Parathyroid adenoma (tissue), 2 donors: ENCODE measurements at regions not wholly inside any gene's neighbourhood (a gene's known extent, or its start where the extent isn't known, plus 50 kb on each side); places are given as distances from the start of the nearest gene placed in this dataset.

Experiments used
- H2AFZ ChIP-seq: fragments of 300-600 bp; sonication (generic); one replicate; pipeline ENCODE4 v1.7.0; 2017; ENCODE audit warnings: antibody characterized with exemption, mild to moderate bottlenecking
- H3K27ac ChIP-seq: fragments of 300-600 bp; sonication (generic); one replicate; pipeline ENCODE4 v1.7.0; 2017
- H3K27me3 ChIP-seq: fragments of 300-600 bp; sonication (generic); one replicate; pipeline ENCODE4 v1.7.0; 2017; ENCODE audit warnings: low read length; ENCODE audit not compliant: control insufficient read depth, insufficient read depth
- H3K36me3 ChIP-seq: fragments of 300-600 bp; sonication (generic); one replicate; pipeline ENCODE4 v1.7.0; 2017; ENCODE audit warnings: low read length; ENCODE audit not compliant: control insufficient read depth, insufficient read depth
- H3K4me1 ChIP-seq: fragments of 300-600 bp; sonication (generic); one replicate; pipeline ENCODE4 v1.7.0; 2017; ENCODE audit warnings: control low read depth
- H3K4me2 ChIP-seq: fragments of 300-600 bp; sonication (generic); one replicate; pipeline ENCODE4 v1.7.0; 2017; ENCODE audit warnings: low read length
- H3K4me3 ChIP-seq: fragments of 300-600 bp; sonication (generic); one replicate; pipeline ENCODE4 v1.7.0; 2017; ENCODE audit warnings: low read depth, low read length
- H3K79me2 ChIP-seq: fragments of 300-600 bp; sonication (generic); one replicate; pipeline ENCODE4 v1.7.0; 2017; ENCODE audit warnings: control low read depth
- H3K9ac ChIP-seq: fragments of 300-600 bp; sonication (generic); one replicate; pipeline ENCODE4 v1.7.0; 2017; ENCODE audit warnings: mild to moderate bottlenecking
- H3K9me3 ChIP-seq: fragments of 300-600 bp; sonication (generic); one replicate; pipeline ENCODE4 v1.7.0; 2017; ENCODE audit warnings: low read length; ENCODE audit not compliant: control insufficient read depth
- CTCF ChIP-seq: fragments of 300-600 bp; sonication (generic); IDR thresholded peaks from one replicate; pipeline ENCODE4 v1.7.0; 2017; ENCODE audit warnings: antibody characterized with exemption, mild to moderate bottlenecking
- donor health status: primary hyperparathyroidism.

- no peak for TF ChIP-seq CTCF
- Histone ChIP-seq H2AFZ (no peak overlapping the region), H3K27me3 (no peaks in the 10 kb centered on the region), H3K36me3 (no peaks in the 10 kb centered on the region), H3K27ac (no peak overlapping the region), H3K4me2 (no peak overlapping the region), H3K9me3 (no peaks in the 10 kb centered on the region), H3K9ac (no peak overlapping the region), H3K79me2 (no peaks in the 10 kb centered on the region), H3K4me3 (no peak overlapping the region), H3K4me1 (no peaks in the 10 kb centered on the region)
These were observed 156.4 kb upstream of the SMIM23 start for GRCh38 chr5:171629221-171629620.

GRCh38 chr5:171629628-171630349 lies 155.8 kb upstream of the SMIM23 start:
- Histone ChIP-seq H3K36me3 (no peaks in the 10 kb centered on the region), H3K4me1 (no peaks in the 10 kb centered on the region), H2AFZ (peak overlapping the region; percentile 5), H3K27me3 (no peaks in the 10 kb centered on the region), H3K27ac (no peak overlapping the region), H3K9me3 (no peaks in the 10 kb centered on the region), H3K79me2 (no peaks in the 10 kb centered on the region), H3K9ac (no peak overlapping the region), H3K4me2 (no peak overlapping the region), H3K4me3 (no peak overlapping the region)
- peak; percentile 25 for TF ChIP-seq CTCF

- no peak overlapping the region for H3K9ac ChIP-seq
These were observed 155.1 kb upstream of the SMIM23 start for GRCh38 chr5:171630350-171631065.

GRCh38 chr5:171632616-171633015 lies 153.0 kb upstream of the SMIM23 start:
- no peaks in the 10 kb centered on the region for H3K27me3 ChIP-seq
- H3K9ac ChIP-seq: no peak overlapping the region
- no peak for TF ChIP-seq CTCF

More at GRCh38 chr5:171630350-171631065, 155.1 kb upstream of the SMIM23 start:
- TF ChIP-seq CTCF: no peak
- Histone ChIP-seq H3K79me2 (no peaks in the 10 kb centered on the region), H3K4me3 (no peak overlapping the region), H3K36me3 (no peaks in the 10 kb centered on the region), H3K4me1 (no peaks in the 10 kb centered on the region), H3K27me3 (no peaks in the 10 kb centered on the region), H3K27ac (no peak overlapping the region), H3K9me3 (no peaks in the 10 kb centered on the region), H3K4me2 (no peak overlapping the region), H2AFZ (peak overlapping the region; percentile 5)

More at GRCh38 chr5:171632616-171633015, 153.0 kb upstream of the SMIM23 start:
- Histone ChIP-seq H3K4me3 (no peak overlapping the region), H3K4me1 (no peaks in the 10 kb centered on the region), H3K36me3 (no peaks in the 10 kb centered on the region), H3K79me2 (no peaks in the 10 kb centered on the region), H3K27ac (no peak overlapping the region), H3K9me3 (no peaks in the 10 kb centered on the region), H3K4me2 (no peak overlapping the region), H2AFZ (no peak overlapping the region)
